PC-9 (cell line): ENCODE measurements at regions not wholly inside any gene's neighbourhood (a gene's known extent, or its start where the extent isn't known, plus 50 kb on each side); places are given as distances from the start of the nearest gene placed in this dataset.

Experiments
- BruUV-seq: library from RNA; stranded (reverse); fragments of 400-500 nt; replicated peaks from 2 replicates; lab custom pipeline; 2021; lab: Mats Ljungman, UMichigan
- CTCF ChIA-PET: fragments of 300-600 bp; sonication (Branson Sonifier 250); formaldehyde crosslinking; loops from one replicate; lab custom pipeline; 2022; ENCODE audit warnings: antibody characterized with exemption; lab: Charles Lee
- POLR2A ChIA-PET: fragments of 300-600 bp; sonication (Branson Sonifier 250); formaldehyde crosslinking; loops from one replicate; lab custom pipeline; 2022; ENCODE audit warnings: antibody characterized with exemption; ENCODE audit not compliant: unreplicated experiment; lab: Charles Lee
- DNase-seq, 2 experiments: peaks; one replicate each; pipeline versions ENCODE4 v3.0.0 to v3.0.0-alpha.2; 2015 to 2022; ENCODE audit warnings: mixed read lengths in 1 of 2
- H2AFZ ChIP-seq: fragments of 200-600 bp; sonication (generic); 2 replicates; pipeline ENCODE4 v1.8.1; 2017; ENCODE audit warnings: antibody characterized with exemption
- H3F3A ChIP-seq: fragments of 200-600 bp; sonication (generic); 2 replicates; pipeline ENCODE4 v1.8.1; 2017; ENCODE audit warnings: antibody characterized with exemption, mild to moderate bottlenecking, low read depth; ENCODE audit not compliant: insufficient read depth
- H3K27ac ChIP-seq: fragments of 200-600 bp; sonication (generic); 2 replicates; pipeline ENCODE4 v1.6.1; 2016; ENCODE audit warnings: mixed run types
- H3K27me3 ChIP-seq: fragments of 200-600 bp; sonication (generic); 2 replicates; pipeline ENCODE4 v1.6.1; 2016; ENCODE audit warnings: low read depth, mixed run types; ENCODE audit not compliant: insufficient read depth
- H3K36me3 ChIP-seq: fragments of 200-600 bp; sonication (generic); 2 replicates; pipeline ENCODE4 v1.6.1; 2016; ENCODE audit warnings: low read depth, mixed run types
- H3K4me1 ChIP-seq: fragments of 200-600 bp; sonication (generic); replicated peaks from 2 replicates; pipeline ENCODE4 v1.6.1; 2016; ENCODE audit warnings: mixed run types; ENCODE audit not compliant: insufficient read depth
- H3K4me2 ChIP-seq: fragments of 200-600 bp; sonication (generic); 2 replicates; pipeline ENCODE4 v1.6.1; 2017; ENCODE audit warnings: mixed run types
- H3K4me3 ChIP-seq: fragments of 200-600 bp; sonication (generic); 2 replicates; pipeline ENCODE4 v1.6.1; 2016; ENCODE audit warnings: mixed run types
- H3K79me2 ChIP-seq: fragments of 200-600 bp; sonication (generic); 2 replicates; pipeline ENCODE4 v1.6.1; 2017; ENCODE audit warnings: low read depth, mixed run types
- H3K9me2 ChIP-seq: fragments of 200-600 bp; sonication (generic); 2 replicates; pipeline ENCODE4 v1.8.1; 2017; ENCODE audit warnings: mild to moderate bottlenecking; ENCODE audit not compliant: insufficient read depth
- H3K9me3 ChIP-seq: fragments of 200-600 bp; sonication (generic); 2 replicates; pipeline ENCODE4 v1.8.1; 2016; ENCODE audit warnings: low read depth; ENCODE audit not compliant: insufficient read depth
- H4K20me1 ChIP-seq: fragments of 200-600 bp; sonication (generic); 2 replicates; pipeline ENCODE4 v1.8.1; 2017; ENCODE audit not compliant: insufficient read depth
- CTCF ChIP-seq: fragments of 200-600 bp; sonication (generic); conservative IDR thresholded peaks from 2 replicates; pipeline ENCODE4 v1.6.1; 2017; ENCODE audit warnings: mixed run types, antibody characterized with exemption, mild to moderate bottlenecking, moderate library complexity
- EZH2 ChIP-seq: fragments of 200-600 bp; sonication (generic); IDR thresholded peaks from 2 replicates; pipeline ENCODE4 v1.8.0; 2017; ENCODE audit warnings: antibody characterized with exemption, low read depth
- intact Hi-C: fragments of 100-400 bp; cut with micrococcal nuclease; formaldehyde crosslinking; loops from one replicate; pipeline ENCODE4 v1.10.0; 2022; ENCODE audit not compliant: unreplicated experiment

DNA sequence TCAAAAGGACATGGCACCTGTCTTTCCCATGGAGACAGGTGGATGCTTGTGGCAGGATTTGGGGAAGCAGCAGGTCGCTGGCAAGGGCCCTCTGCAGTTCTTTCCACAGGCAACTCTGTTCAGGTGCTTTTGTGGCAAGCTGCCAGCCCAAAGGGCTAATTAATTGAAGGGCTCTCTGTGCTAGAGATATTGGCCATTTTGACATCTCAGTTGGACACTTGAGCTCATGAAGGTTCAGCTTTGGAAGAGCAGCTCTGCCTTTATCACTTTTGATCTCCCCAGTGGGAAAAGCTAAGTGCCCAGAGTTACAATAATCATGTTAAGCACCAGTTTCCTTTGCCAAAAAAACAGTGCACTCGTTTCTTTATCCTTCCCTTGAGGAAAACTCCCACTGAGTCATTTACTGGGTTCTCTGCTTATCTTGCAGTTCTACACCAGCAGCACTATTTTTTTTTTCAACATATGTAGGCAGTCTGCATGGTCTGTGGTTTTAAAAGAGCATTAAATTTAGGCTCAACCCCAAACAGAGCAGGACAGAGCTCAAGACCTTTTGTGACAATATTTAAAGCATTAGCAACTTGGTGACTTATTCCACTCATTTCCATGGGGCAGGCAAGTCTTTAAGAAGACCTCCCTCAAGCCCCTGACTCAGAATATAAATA lies 336.4 kb upstream of the RASGEF1B start:
- Histone ChIP-seq H2AFZ (no peak overlapping the region), H3K79me2 (no peaks in the 10 kb centered on the region), H3K4me1 (no peaks in the 10 kb centered on the region), H3K27me3 (no peaks in the 10 kb centered on the region), H3K27ac (no peak overlapping the region), H3K9me2 (no peaks in the 10 kb centered on the region), H4K20me1 (no peaks in the 10 kb centered on the region), H3K4me3 (no peak overlapping the region), H3K36me3 (no peaks in the 10 kb centered on the region), H3K9me3 (no peaks in the 10 kb centered on the region), H3K4me2 (no peak overlapping the region), H3F3A (no peaks in the 10 kb centered on the region)
- no peak for DNase-seq
- TF ChIP-seq EZH2 (no peak), CTCF (no peak)
- CTCF ChIA-PET = no interaction called here
- POLR2A ChIA-PET = no interaction called here
- BruUV-seq = no TSS peak
- intact Hi-C loops = no loop called here

DNA sequence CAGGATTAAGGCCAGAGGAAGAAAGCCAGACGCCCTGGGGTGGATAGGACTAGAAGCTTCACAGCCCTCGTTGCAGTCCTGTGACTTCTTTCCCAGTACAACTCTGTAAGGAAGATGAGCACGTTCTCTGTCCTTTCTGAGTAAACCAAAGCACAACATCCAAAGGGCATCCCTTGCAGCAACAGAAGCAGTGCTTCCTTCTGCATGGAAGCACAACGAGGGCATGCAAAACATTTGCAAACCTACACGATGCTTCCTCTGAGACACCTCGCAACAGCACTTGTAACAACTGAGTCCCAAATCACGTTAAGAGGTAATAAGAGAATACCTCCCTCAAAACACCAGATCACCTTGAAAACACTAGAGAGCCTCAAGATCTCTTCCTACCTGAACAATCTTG lies 335.7 kb upstream of the RASGEF1B start:
- Histone ChIP-seq H3K27me3 (no peaks in the 10 kb centered on the region), H3F3A (no peaks in the 10 kb centered on the region), H3K4me3 (no peak overlapping the region), H3K27ac (no peak overlapping the region), H3K79me2 (no peaks in the 10 kb centered on the region), H3K4me2 (no peak overlapping the region), H4K20me1 (no peaks in the 10 kb centered on the region), H3K9me2 (no peaks in the 10 kb centered on the region), H3K4me1 (no peaks in the 10 kb centered on the region), H2AFZ (no peak overlapping the region), H3K9me3 (no peaks in the 10 kb centered on the region), H3K36me3 (no peaks in the 10 kb centered on the region)
- intact Hi-C loops = no loop called here
- ChIA-PET CTCF (no interaction called here), POLR2A (no interaction called here)
- no peak for DNase-seq
- no TSS peak for BruUV-seq
- no peak for TF ChIP-seq EZH2
- no peak for TF ChIP-seq CTCF

DNA sequence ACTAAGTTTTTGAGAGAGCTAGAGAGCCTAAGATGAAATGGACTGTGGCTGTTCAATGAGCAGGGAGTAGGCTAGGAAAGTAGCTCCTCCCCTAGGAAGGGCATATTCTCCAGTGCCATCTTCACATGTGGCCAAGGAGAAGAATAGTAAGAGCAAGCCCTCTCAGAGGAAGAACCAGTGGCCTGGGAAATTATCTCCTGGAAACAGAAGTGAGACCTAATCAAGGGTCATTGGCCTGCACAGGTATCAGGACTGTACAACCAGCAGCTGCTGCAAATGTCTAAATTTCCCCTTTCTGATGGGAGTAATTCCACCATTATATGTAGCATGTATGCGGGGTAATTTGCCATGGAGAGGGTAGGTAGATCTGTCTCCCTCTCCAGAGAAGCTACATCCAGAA lies 334.8 kb upstream of the RASGEF1B start:
- H3K27ac ChIP-seq = no peak overlapping the region
- H3K36me3 ChIP-seq = no peaks in the 10 kb centered on the region
- H3K9me3 ChIP-seq = no peaks in the 10 kb centered on the region
- no peaks in the 10 kb centered on the region for H3F3A ChIP-seq
- BruUV-seq = no TSS peak
- ChIA-PET POLR2A (no interaction called here), CTCF (no interaction called here)
- TF ChIP-seq EZH2 (no peak), CTCF (no peak)
- H4K20me1 ChIP-seq = no peaks in the 10 kb centered on the region
- no peaks in the 10 kb centered on the region for H3K9me2 ChIP-seq
- H3K79me2 ChIP-seq = no peaks in the 10 kb centered on the region
- H3K4me3 ChIP-seq = no peak overlapping the region
- no peak overlapping the region for H3K4me2 ChIP-seq
- H2AFZ ChIP-seq = no peak overlapping the region
- intact Hi-C loops = no loop called here
- no peaks in the 10 kb centered on the region for H3K4me1 ChIP-seq
- H3K27me3 ChIP-seq = no peaks in the 10 kb centered on the region
- no peak for DNase-seq
